ENCODE measurements at regions not wholly inside any gene's neighbourhood (a gene's known extent, or its start where the extent isn't known, plus 50 kb on each side); places are given as distances from the start of the nearest gene placed in this dataset.

DNA sequence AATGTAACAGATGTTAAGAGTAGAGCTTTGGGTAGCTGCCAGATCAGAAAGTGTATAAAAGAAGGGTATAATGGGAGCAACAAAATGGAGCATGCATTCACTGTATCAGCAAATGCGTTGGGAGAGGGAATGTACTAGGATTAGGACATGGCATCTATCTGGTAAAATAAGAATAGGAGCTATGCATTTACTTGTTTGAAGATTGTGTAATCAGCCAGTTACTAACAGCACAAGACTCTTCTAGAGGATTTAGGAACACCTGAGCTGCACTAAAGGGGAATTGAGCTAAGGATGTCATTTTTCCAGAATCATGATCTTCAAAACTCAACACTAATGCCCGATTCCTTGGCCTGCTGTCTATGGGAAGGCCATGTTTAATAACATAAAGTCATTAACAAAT is 394.2 kb upstream of the TNP1 start:
- TF ChIP-seq, protein P1, sequence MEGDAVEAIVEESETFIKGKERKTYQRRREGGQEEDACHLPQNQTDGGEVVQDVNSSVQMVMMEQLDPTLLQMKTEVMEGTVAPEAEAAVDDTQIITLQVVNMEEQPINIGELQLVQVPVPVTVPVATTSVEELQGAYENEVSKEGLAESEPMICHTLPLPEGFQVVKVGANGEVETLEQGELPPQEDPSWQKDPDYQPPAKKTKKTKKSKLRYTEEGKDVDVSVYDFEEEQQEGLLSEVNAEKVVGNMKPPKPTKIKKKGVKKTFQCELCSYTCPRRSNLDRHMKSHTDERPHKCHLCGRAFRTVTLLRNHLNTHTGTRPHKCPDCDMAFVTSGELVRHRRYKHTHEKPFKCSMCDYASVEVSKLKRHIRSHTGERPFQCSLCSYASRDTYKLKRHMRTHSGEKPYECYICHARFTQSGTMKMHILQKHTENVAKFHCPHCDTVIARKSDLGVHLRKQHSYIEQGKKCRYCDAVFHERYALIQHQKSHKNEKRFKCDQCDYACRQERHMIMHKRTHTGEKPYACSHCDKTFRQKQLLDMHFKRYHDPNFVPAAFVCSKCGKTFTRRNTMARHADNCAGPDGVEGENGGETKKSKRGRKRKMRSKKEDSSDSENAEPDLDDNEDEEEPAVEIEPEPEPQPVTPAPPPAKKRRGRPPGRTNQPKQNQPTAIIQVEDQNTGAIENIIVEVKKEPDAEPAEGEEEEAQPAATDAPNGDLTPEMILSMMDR (IDR thresholded peaks at IDR 0.05), result no peak
- TF ChIP-seq, protein P2, sequence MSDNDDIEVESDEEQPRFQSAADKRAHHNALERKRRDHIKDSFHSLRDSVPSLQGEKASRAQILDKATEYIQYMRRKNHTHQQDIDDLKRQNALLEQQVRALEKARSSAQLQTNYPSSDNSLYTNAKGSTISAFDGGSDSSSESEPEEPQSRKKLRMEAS (IDR thresholded peaks at IDR 0.05; ENCODE audit: low read depth), result no peak
- no peak for TF ChIP-seq POLR2AphosphoS5 (IDR thresholded peaks at IDR 0.05; ENCODE audit: low read depth, low read length)
- TF ChIP-seq EP300 (IDR thresholded peaks at IDR 0.05; ENCODE audit: borderline replicate concordance in 1 of 2, low read depth in 1 of 2, low read length in 1 of 2), result no peak
- no peak for TF ChIP-seq RXRA (IDR thresholded peaks at IDR 0.05; ENCODE audit: borderline replicate concordance, low read depth)
- no peak for TF ChIP-seq TAF1 (IDR thresholded peaks at IDR 0.05; ENCODE audit: borderline replicate concordance, low read depth, low read length)
- no peak for TF ChIP-seq YY1 (IDR thresholded peaks at IDR 0.05; ENCODE audit: low read depth)
- no peak for TF ChIP-seq EZH2phosphoT487 (IDR thresholded peaks at IDR 0.05; ENCODE audit: borderline replicate concordance, low read depth)
